Neural progenitor cell (in vitro differentiated cells): ENCODE measurements at regions not wholly inside any gene's neighbourhood (a gene's known extent, or its start where the extent isn't known, plus 50 kb on each side); places are given as distances from the start of the nearest gene placed in this dataset.

Source experiments
- CTCF ChIP-seq: fragments of 200-600 bp; sonication (generic); IDR thresholded peaks from 2 replicates; pipeline ENCODE4 v1.5.1; 2017; ENCODE audit warnings: antibody characterized with exemption, mild to moderate bottlenecking
- EZH2 ChIP-seq: fragments of 200-600 bp; sonication (generic); IDR thresholded peaks from 2 replicates; pipeline ENCODE4 v1.6.1; 2017; ENCODE audit warnings: antibody characterized with exemption, mild to moderate bottlenecking, moderate library complexity
- EZH2phosphoT487 ChIP-seq: fragments of 200-600 bp; sonication (generic); IDR thresholded peaks from 2 replicates; pipeline ENCODE4 v1.6.1; 2017; ENCODE audit warnings: antibody characterized with exemption

GRCh38 chr6:112936504-112936903 lies 589.4 kb downstream of the RFPL4B start:
- TF ChIP-seq CTCF (no peak), EZH2 (no peak), EZH2phosphoT487 (no peak)
